HG03175 (cell line): ENCODE measurements at regions not wholly inside any gene's neighbourhood (a gene's known extent, or its start where the extent isn't known, plus 50 kb on each side); places are given as distances from the start of the nearest gene placed in this dataset.
"Not testable (repeated sequence)": the region's sequence is repeated elsewhere in the genome, so short reads cannot be mapped to it uniquely, and the experiment has no call there.

Experiments used
- ATAC-seq: cut with Tn5 transposase; IDR thresholded peaks from one replicate; pipeline ENCODE4 v1.9.1; 2021; ENCODE audit warnings: mild to moderate bottlenecking, moderate library complexity; ENCODE audit not compliant: unreplicated experiment

GRCh38 chr22:25449781-25450317 lies 114.6 kb upstream of the GRK3 start:
- ATAC-seq: no peak

- ATAC-seq: no peak
Observed at GRCh38 chr22:25451480-25452114, 112.9 kb upstream of the GRK3 start.

- no peak for ATAC-seq
Observed at GRCh38 chr22:25452116-25452700, 112.3 kb upstream of the GRK3 start.

GRCh38 chr22:25453058-25453457 lies 111.4 kb upstream of the GRK3 start:
- ATAC-seq: no peak

- ATAC-seq: no peak
Observed at GRCh38 chr22:25453557-25453956, 110.9 kb upstream of the GRK3 start.

- not testable (repeated sequence) for ATAC-seq
Observed at GRCh38 chr22:25456300-25457043, 108.0 kb upstream of the GRK3 start.

GRCh38 chr22:25458631-25459030 lies 105.8 kb upstream of the GRK3 start:
- ATAC-seq: not testable (repeated sequence)

GRCh38 chr22:25460682-25461081 lies 103.8 kb upstream of the GRK3 start:
- not testable (repeated sequence) for ATAC-seq

- no peak for ATAC-seq
Observed at GRCh38 chr22:25461301-25461700, 103.2 kb upstream of the GRK3 start.

- ATAC-seq: peak; percentile 78
Observed at GRCh38 chr22:25462474-25463346, 101.8 kb upstream of the GRK3 start.

GRCh38 chr22:25463347-25463628 lies 101.2 kb upstream of the GRK3 start:
- not testable (repeated sequence) for ATAC-seq

- ATAC-seq: not testable (repeated sequence)
Observed at GRCh38 chr22:25464326-25464725, 100.1 kb upstream of the GRK3 start.

GRCh38 chr22:25465949-25466348 lies 98.5 kb upstream of the GRK3 start:
- ATAC-seq: no peak

GRCh38 chr22:25472382-25472781 lies 92.1 kb upstream of the GRK3 start:
- ATAC-seq: no peak

- ATAC-seq: no peak
Observed at GRCh38 chr22:25475257-25476022, 89.0 kb upstream of the GRK3 start.

GRCh38 chr22:25477358-25477757 lies 87.1 kb upstream of the GRK3 start:
- no peak for ATAC-seq

- no peak for ATAC-seq
Observed at GRCh38 chr22:25478111-25478510, 86.4 kb upstream of the GRK3 start.

- ATAC-seq: no peak
Observed at GRCh38 chr22:25478528-25478927, 85.9 kb upstream of the GRK3 start.

GRCh38 chr22:25480868-25481267 lies 83.6 kb upstream of the GRK3 start:
- not testable (repeated sequence) for ATAC-seq

- ATAC-seq: no peak
Observed at GRCh38 chr22:25482091-25482760, 82.2 kb upstream of the GRK3 start.
